NCI-H748 (cell line): ENCODE measurements at regions not wholly inside any gene's neighbourhood (a gene's known extent, or its start where the extent isn't known, plus 50 kb on each side); places are given as distances from the start of the nearest gene placed in this dataset.

Experiments used
- DNase-seq: peaks from one replicate; lab custom pipeline; 2025; ENCODE audit not compliant: unreplicated experiment; lab: John Stamatoyannopoulos, UW

DNA sequence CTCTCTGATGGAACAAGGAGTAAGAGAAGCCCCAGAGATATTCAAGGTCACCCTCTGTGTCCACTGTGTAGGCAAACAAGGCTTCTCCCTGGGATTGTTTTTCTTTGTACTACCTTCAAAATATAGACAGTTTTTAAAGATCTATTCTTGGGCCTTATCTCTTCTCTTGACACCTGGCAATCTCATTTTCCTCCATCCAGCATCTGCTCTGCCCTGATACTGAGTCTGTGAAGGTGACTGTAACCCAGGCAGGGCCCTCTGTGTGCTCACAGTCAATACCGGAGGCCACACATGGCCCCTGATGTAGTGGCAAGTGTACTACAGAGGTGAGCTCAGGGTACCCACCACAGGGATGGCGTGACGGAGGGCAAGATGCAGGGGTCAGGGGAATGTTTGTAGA lies 221.1 kb downstream of the SNX10 start:
- DNase-seq = no peak

DNA sequence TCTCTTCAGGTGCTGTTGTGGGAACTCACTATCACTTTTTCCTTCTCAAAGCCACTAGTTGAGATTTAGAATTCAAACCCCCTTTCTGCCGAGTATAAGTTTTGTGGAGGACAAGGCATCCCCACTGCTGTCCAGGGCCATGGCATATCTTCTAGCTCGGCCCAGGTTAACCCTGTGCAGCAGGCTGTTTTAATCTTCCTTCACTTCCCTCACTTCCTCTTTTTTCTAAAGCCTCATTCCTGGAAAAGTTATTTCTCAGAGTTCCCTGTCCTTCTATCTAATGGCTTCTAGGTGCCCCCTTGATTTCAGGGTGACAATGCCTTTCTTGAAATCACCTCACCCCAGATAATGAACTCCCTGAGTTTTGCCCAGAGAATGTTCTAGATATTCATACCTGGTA lies 222.3 kb downstream of the SNX10 start:
- DNase-seq = no peak

DNA sequence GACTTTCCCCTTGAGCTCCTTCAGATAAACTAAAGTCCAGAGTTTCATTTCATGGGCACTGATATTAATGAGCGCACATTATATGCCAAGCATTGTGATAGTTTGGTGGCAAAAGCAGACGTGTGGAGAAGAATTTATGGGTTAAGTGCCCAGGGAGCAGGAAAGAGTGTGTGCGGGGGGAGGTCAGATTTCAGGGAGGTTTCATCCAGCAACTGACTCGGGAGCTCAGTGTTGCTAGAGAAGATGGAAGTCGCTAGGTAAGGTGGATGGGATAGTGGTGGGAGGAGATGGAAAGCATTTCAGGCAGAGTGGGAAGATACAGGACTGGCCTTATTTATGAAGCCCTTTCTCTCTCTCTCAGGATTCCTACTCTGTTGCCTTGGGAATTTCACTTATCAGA lies 223.0 kb downstream of the SNX10 start:
- DNase-seq = no peak

DNA sequence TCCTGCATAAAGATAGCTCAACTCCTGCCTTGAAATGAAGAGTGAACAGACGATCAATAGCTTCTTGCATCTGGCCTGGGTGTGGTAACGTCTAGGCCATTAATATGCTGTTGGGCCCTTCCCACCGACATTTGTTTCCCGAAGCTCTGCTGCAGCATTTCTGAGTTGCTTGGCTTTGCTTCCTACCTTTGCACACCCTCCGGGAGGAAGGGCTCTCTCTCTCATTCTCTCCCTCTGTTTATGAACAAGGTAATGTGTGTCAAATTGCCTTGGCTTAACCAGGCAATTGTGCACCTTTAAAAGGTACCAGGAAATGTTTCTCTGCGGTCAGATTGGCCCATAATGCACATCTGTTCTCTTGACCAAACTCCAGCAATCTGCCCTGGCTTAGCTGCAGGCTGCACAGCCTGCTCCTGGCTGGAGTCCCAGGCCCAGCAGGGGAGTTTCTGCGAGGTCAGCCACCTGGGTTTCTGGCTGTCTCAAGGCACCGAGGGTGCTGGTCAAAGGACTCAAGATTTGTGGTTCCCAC lies 223.7 kb downstream of the SNX10 start:
- peak; percentile 71 for DNase-seq

GRCh38 chr7:26520483-26520882 lies 228.8 kb downstream of the SNX10 start:
- DNase-seq = no peak

DNA sequence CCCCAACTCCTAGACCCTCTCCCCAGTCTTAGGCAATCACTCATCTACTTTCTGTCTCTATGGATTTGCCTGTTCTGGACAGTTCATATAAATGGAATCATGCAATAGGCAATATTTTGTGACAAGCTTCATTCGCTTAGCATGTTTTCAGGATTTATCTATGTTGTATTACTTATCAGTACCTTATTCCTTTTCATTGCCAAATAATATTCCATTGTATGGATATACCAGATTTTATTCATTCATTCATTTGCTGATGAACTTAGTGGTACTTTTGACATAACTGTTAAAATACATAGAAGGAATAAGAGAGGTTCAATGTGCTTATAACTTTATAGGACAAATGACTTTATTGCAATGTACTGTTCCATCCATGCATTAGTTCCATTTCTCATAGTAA lies 231.0 kb downstream of the SNX10 start:
- no peak for DNase-seq

- peak; percentile 97 for DNase-seq
These were observed 234.0 kb downstream of the SNX10 start for GRCh38 chr7:26525398-26526264.

- no peak for DNase-seq
These were observed 234.6 kb downstream of the SNX10 start for GRCh38 chr7:26526265-26526587.

DNA sequence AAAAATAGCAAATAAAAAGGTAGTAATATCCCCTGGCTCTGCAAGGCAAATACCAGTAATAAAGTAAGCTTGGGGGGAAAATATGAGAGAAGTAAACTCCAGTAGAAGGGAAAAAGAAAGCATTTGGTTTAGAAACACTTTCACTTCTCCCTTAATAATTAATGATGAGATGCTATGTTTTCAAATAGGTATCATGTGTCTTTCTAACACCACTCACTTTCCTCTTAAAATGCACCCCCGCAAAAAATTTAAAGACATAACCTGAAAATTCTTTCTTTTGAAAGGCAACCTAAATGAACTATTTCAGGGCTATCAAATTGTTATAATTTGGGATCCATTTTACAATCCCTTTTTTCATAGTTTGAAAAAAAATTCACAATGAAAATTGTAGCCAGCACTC lies 240.3 kb downstream of the SNX10 start:
- DNase-seq = no peak

GRCh38 chr7:26532471-26532870 lies 240.8 kb downstream of the SNX10 start:
- DNase-seq = peak; percentile 42

DNA sequence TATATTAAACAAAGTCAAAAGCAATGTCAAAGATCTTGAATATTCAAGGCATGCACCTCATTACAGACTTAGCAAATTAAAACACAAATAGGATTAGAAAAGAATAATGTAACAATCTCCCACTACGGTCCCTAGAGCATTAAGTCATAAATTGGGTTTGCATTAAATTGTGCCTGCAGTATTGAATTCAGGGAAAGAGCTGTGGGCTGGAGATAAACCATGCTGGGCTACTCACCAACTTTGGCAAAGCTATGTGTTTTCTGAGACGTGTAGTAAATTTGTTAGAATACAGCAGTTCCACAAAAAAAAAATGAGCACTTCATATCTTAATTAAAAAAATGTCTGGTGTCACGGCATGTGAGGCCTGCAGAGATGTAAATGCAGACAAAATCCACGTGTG lies 241.6 kb downstream of the SNX10 start:
- DNase-seq = no peak

- peak; percentile 99 for DNase-seq
These were observed 243.2 kb downstream of the SNX10 start for GRCh38 chr7:26534649-26535482.

DNA sequence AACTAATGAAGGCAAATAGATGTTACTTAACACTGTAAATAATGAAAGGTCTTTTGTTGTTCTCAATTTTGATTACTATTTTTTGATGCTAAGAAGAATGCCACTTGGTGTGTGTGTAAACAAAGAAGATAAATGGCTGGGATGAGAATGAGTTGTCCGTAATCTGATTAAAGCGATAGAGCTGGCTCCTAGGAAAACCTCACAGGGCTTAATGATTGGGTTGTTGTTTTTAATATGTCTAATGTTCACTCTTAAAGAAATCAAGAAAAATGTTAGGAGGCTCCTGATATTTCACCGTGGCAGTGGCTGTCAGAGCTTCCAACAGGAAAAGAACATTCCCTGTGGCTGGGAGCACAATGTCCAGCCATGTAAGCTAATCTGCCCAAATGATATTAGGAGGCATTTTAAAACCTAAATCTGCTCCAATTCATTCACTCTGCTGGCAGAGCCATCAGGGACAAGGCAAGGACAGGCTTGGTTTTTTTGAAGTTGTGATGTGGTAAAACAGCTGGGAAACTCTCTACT lies 243.9 kb downstream of the SNX10 start:
- DNase-seq = no peak

- peak; percentile 47 for DNase-seq
These were observed 246.6 kb downstream of the SNX10 start for GRCh38 chr7:26538216-26538615.

DNA sequence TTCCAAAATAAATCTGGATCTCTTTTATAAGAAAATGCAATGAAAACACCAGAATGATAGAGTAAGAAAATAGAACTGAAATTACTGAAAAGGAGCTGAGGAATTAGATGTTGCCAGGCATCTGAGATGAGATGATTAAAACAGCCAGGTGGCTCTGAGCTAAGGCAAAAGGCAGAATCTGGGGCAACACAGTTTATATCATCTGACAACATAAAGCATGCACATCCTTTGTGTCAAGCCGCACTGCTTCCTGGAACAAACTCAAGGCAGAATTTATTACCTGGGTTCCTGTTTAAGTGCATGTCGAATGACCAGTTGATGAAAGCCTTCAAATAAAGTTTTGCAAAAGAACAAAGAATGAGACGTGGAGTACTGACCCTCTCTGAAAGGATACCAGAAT lies 247.0 kb downstream of the SNX10 start:
- peak; percentile 77 for DNase-seq

DNA sequence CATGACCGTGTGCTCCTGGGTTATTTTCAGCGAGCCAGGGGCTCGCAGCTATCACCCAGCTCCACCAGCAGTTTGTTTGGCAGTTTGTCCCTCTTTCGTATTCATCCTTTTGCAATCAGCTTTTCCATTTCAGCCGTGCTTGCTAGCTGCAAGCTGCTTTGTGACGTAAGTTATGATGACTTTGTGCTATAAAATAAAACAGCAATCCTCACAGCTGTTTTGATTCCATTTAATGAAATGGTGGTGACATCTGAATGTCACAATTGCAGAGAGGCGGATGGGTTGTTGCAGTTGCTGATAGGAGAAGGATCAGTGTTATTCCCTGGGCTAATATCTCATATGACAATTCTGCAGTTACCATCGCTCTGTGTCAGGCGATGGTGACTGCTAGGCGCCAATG lies 251.7 kb downstream of the SNX10 start:
- no peak for DNase-seq

- no peak for DNase-seq
These were observed 252.3 kb downstream of the SNX10 start for GRCh38 chr7:26543951-26544350.

DNA sequence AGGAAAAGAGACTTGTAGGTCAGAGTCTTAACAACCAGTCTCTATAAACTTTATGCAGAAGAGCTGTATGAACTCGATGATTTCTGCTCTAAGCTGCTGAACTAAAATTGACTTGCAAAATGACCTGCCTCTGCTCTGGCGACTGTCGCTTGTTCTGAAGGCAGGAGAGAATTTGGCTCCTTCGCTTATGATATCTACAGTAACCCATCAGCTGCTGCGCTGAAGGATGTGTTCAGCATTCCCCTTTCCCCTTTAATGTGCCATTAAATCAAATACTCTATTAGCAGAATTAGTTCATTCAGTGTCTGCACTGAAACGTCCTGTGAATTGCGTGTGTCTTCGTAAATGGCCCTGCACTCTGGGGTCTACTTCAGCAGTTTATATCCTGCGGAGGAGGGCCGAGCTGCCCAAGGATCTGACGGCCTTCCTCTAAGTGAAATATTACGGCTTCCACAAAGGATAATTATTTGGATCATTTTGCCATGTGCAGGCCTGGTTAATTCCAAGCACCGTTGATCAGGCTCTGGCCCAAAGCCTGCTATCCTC lies 254.9 kb downstream of the SNX10 start:
- no peak for DNase-seq

DNA sequence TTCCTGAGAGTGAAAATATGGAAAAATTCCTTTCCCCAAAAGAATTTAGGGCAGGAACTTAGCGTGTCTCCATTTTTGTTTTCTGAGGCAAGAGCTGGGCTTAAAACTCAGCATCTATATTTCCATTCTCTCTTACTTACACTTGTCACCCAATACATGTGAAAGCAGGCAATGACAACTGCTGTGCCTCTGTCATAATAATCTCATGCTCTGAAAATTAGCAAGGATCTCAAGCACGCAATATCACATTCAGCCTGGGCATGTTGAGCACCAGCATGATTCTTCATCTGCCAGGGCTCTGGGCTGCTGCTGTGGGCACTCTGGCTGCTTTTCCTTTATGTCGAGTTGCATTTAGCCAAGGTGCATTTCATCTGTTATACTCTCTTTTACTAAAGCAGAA lies 255.5 kb downstream of the SNX10 start:
- DNase-seq = no peak

- no peak for DNase-seq
These were observed 257.8 kb downstream of the SNX10 start for GRCh38 chr7:26549281-26549944.

DNA sequence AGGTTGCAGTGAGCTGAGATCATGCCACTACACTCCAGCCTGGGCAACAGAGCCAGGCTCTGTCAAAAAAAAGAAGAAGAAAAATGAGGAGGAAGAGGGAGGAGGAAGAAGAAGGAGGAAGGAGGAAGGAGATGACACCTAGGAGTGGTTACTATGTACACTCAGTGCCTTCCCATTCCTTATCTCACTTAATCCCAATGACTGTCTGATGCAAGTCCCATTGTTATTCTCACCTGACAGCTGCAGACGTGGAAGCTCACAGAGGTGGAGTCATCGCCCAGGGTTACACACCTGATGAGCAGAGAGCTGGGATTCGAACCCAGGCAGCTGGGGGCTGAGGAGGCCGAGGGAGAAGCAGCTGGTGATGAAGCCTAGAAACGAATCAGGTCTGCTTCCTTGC lies 258.8 kb downstream of the SNX10 start:
- DNase-seq = peak; percentile 23
